ENCODE measurements at regions not wholly inside any gene's neighbourhood (a gene's known extent, or its start where the extent isn't known, plus 50 kb on each side); places are given as distances from the start of the nearest gene placed in this dataset.

GRCh38 chr1:216883518-216883917, 160.3 kb upstream of the ESRRG start:
- TF ChIP-seq CHD1 (IDR thresholded peaks at IDR 0.05; ENCODE audit: low read depth, low read length) (no peak), NFE2L2 (IDR thresholded peaks at IDR 0.05; ENCODE audit: low read depth, low read length) (no peak), POLR2A (IDR thresholded peaks at IDR 0.05; ENCODE audit: low read depth, low read length) (no peak), MAZ (IDR thresholded peaks at IDR 0.05; ENCODE audit: borderline replicate concordance, low read depth, low read length) (no peak), FOS (IDR thresholded peaks at IDR 0.05; ENCODE audit: low read depth, low read length) (no peak), SMC3 (IDR thresholded peaks at IDR 0.05; ENCODE audit: low read depth, low read length) (no peak)
- TF ChIP-seq, protein P1, sequence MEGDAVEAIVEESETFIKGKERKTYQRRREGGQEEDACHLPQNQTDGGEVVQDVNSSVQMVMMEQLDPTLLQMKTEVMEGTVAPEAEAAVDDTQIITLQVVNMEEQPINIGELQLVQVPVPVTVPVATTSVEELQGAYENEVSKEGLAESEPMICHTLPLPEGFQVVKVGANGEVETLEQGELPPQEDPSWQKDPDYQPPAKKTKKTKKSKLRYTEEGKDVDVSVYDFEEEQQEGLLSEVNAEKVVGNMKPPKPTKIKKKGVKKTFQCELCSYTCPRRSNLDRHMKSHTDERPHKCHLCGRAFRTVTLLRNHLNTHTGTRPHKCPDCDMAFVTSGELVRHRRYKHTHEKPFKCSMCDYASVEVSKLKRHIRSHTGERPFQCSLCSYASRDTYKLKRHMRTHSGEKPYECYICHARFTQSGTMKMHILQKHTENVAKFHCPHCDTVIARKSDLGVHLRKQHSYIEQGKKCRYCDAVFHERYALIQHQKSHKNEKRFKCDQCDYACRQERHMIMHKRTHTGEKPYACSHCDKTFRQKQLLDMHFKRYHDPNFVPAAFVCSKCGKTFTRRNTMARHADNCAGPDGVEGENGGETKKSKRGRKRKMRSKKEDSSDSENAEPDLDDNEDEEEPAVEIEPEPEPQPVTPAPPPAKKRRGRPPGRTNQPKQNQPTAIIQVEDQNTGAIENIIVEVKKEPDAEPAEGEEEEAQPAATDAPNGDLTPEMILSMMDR (conservative IDR thresholded peaks at IDR 0.05; ENCODE audit: low read depth, low read length) = no peak

Measured in IMR-90 (cell line).